HCT116 (cell line): ENCODE measurements at regions not wholly inside any gene's neighbourhood (a gene's known extent, or its start where the extent isn't known, plus 50 kb on each side); places are given as distances from the start of the nearest gene placed in this dataset.

Source experiments
- ATF3 ChIP-seq: IDR thresholded peaks from 2 replicates; pipeline ENCODE4 v1.6.1; 2012
- CBX3 ChIP-seq: IDR thresholded peaks from 2 replicates; pipeline ENCODE4 v1.6.1; 2012; ENCODE audit warnings: low read depth
- CTCF ChIP-seq, 3 experiments: fragments of 200-600 bp in 1 of 3; sonication (generic) in 1 of 3; IDR thresholded peaks in 2 of 3; conservative IDR thresholded peaks in 1 of 3; 2 replicates each; pipeline ENCODE4 v1.5.1; 2012 to 2017; ENCODE audit warnings: low read depth in 2 of 3, low read length in 2 of 3, antibody characterized with exemption in 1 of 3, borderline replicate concordance in 1 of 3, control low read depth in 1 of 3, mild to moderate bottlenecking in 1 of 3, mixed read lengths in 1 of 3, mixed run types in 1 of 3, moderate library complexity in 1 of 3; ENCODE audit not compliant: insufficient read depth in 1 of 3
- EGR1 ChIP-seq: IDR thresholded peaks from 2 replicates; pipeline ENCODE4 v1.6.1; 2012; ENCODE audit warnings: low read depth
- EZH2 ChIP-seq: fragments of 200-600 bp; sonication (generic); IDR thresholded peaks from 2 replicates; pipeline ENCODE4 v1.6.1; 2017; ENCODE audit warnings: antibody characterized with exemption, mixed run types
- JUND ChIP-seq: IDR thresholded peaks from 2 replicates; pipeline ENCODE4 v1.6.1; 2012
- MAX ChIP-seq: IDR thresholded peaks from 2 replicates; pipeline ENCODE4 v1.6.1; 2012
- POLR2A ChIP-seq: IDR thresholded peaks from 2 replicates; pipeline ENCODE4 v1.7.0; 2011; ENCODE audit warnings: borderline replicate concordance; ENCODE audit not compliant: insufficient read depth, insufficient read length; ENCODE audit errors: extremely low read depth
- POLR2AphosphoS5 ChIP-seq: IDR thresholded peaks from 2 replicates; pipeline ENCODE4 v1.6.1; 2011; ENCODE audit warnings: mild to moderate bottlenecking, low read depth, low read length, moderate library complexity
- REST ChIP-seq: IDR thresholded peaks from 2 replicates; pipeline ENCODE4 v1.6.1; 2012; ENCODE audit warnings: low read depth
- YY1 ChIP-seq: IDR thresholded peaks from 2 replicates; pipeline ENCODE4 v1.6.1; 2011; ENCODE audit warnings: low read length, low read depth, moderate library complexity, mild to moderate bottlenecking; ENCODE audit not compliant: insufficient replicate concordance; ENCODE audit errors: extremely low read depth

- TF ChIP-seq MAX: no peak
- TF ChIP-seq CTCF (IDR thresholded peaks at IDR 0.05 in 2 of 3, conservative IDR thresholded peaks at IDR 0.05 in 1 of 3; ENCODE audit: borderline replicate concordance in 1 of 3, insufficient read depth in 1 of 3, low read depth in 2 of 3, low read length in 2 of 3): no peak
- TF ChIP-seq ATF3: no peak
- no peak for TF ChIP-seq POLR2AphosphoS5
- no peak for TF ChIP-seq CBX3
- TF ChIP-seq EZH2: no peak
- TF ChIP-seq YY1: no peak
- no peak for TF ChIP-seq EGR1
- no peak for TF ChIP-seq REST
- TF ChIP-seq JUND: no peak
- no peak for TF ChIP-seq POLR2A
These were observed 297.5 kb upstream of the SPHKAP start for GRCh38 chr2:228479014-228479413.
